HG03066 (cell line): ENCODE measurements at regions not wholly inside any gene's neighbourhood (a gene's known extent, or its start where the extent isn't known, plus 50 kb on each side); places are given as distances from the start of the nearest gene placed in this dataset.
"Not testable (repeated sequence)": the region's sequence is repeated elsewhere in the genome, so short reads cannot be mapped to it uniquely, and the experiment has no call there.

ENCODE experiments used
- ATAC-seq: cut with Tn5 transposase; IDR thresholded peaks from one replicate; pipeline ENCODE4 v1.9.1; 2021; ENCODE audit warnings: low read depth; ENCODE audit not compliant: unreplicated experiment

DNA sequence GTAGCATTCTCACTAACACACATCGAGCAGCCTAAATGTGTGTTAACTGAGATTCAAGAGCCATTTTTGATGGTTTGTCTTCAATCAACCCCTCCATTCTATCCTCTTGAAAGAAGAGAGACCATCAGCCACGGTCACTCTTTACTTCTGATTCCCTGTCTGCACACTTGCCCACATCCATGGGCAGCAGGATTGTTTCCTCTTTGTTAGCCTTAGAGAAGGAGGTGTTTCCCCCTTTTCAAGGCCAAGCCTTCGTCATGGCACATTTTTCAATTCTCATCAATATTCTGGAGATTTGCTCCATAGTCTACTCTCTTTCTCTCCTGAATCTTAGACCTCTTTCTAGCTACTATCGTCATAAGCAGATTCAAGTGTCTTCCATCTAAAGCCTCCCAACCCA, 522.4 kb upstream of the NAALADL2 start:
- ATAC-seq: no peak

DNA sequence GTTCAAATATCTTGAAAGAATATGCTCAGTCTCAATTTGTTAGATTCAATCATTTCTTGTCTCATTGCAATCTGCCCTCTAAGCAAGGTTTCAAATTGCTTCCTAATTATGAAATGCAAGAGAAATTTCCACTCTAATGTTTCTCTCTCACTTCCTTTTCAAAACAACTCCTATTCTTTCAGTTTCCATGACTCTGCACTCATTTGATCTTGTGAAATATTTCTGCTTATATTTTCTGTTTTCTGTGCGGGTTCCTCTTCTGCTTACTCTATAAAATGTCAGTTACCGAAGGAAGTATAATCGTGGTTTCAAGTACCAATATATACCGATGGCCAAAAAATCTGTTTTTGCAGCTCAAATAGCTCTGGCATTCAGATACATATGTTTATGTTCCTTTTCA, 521.9 kb upstream of the NAALADL2 start:
- no peak for ATAC-seq

DNA sequence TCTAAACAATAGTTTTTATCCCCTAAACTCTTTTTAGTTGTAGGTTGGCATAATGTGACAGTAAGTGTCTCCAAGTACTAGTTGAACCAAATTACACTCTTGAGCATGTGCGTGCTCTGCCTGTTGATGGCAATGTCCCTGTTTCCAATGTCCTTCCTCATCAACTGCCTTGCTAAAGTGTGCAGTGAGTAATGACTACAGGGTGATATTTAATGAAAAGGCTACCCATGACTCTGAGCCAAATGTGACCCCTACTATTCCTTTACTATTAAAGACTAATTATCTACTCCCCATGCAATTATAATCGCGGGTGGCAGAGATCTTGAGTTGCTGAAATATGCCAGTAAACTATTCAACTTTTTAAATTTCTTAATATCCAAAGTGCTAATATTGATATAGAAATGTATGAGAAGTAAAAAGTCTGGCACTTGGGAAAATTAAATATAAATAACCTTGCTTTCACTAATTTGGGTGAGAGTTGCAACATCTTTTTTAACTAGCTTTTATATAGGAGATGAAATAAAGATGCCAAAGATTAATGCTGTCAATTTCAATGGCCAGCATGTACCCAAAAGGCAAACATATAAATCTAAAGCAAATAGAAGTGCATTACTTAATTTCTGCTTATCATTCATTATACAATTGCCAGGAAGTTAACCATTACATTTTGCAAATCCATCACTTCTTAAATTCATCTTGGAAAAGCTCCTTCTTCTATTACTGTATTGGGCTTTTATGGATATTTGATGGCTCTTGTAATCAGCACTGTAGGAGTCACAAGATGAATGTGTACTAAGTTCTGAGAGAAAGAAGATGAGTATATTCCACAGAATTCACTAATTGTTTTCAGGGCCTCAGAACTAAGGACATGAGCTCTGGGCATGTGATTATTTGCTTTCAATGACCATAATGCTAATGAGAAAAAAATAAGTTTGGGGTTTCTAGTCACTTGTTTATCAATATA, 518.2 kb upstream of the NAALADL2 start:
- ATAC-seq: no peak

DNA sequence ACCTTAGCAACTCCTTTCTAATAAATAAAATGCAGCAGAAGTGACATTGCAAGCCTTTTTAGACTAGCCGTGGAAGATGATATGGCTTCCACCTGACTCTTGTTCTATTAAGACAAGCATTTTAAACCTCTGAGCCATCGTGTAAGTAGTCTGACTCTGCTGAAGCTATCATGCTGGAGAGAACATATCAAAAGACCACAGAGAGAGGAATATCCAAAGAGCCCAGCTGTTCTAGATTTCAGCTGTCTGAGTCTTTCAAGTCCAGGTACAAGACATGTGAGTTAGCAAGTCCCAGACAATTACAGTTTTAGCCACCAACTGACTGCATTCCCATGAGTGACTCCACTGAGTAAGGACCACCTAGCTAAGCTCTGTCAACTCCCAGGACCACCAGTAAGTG, 517.0 kb upstream of the NAALADL2 start:
- ATAC-seq: no peak

DNA sequence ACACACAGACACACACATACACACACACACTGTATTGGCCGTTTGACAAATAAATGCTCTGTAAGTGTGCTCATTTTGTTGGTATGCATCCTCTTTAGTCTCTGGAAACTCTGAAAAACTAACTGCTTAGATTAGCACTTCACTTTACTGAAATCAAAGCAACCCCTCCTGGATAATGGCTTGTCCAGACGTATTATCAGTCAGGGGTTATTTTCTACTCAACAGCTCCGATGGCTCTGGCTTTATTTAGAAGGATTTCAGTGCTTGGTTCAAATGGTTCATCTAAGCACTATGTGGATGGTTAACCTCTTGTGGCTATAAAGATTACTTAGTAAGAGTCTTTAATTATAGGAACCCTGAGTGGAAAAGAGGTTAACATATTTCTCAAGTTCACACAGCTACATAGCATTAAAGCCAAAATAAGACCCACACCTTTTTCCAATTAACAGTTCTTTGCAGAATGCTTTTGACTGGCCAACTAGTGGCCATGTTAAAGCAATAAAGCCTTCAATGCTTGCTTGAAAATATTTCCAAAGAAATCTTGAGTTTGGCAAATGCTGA, 516.1 kb upstream of the NAALADL2 start:
- no peak for ATAC-seq

DNA sequence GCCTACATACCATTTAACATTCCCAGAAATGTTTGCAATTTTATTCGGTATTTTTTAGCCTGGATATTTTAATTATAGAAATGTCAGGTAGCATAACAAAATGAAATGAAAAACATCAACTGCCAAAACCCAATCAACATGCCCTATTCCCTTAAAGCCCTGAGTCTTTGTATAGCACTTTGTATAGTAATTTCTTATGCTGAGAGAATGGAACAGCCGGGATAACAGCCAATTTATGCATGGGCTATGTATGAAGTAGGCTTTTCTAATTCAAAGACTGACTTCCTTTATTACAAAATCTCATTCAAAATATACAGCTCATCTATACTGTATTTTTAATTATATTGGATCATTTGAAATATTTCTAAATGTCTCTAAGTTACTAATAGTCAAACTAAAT, 513.0 kb upstream of the NAALADL2 start:
- ATAC-seq: no peak

DNA sequence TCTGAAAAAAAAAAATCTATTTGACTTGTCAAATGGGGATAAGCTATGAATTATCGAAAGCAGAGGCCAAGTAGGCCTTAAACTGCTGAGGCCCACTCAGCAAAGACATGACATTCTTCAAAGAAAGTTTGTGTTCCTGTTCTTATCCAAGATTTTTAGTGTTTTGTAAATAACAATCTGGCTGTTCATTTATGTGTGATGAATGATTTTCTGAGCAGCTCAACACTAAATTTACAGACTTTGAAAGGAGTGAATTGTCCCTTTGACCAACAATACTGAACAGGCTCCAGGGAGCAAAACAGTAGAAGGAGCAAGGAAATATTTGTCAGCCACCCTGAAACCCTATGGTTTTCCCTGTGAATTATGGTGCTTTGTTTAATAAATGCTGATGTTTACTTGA, 512.6 kb upstream of the NAALADL2 start:
- ATAC-seq: no peak

DNA sequence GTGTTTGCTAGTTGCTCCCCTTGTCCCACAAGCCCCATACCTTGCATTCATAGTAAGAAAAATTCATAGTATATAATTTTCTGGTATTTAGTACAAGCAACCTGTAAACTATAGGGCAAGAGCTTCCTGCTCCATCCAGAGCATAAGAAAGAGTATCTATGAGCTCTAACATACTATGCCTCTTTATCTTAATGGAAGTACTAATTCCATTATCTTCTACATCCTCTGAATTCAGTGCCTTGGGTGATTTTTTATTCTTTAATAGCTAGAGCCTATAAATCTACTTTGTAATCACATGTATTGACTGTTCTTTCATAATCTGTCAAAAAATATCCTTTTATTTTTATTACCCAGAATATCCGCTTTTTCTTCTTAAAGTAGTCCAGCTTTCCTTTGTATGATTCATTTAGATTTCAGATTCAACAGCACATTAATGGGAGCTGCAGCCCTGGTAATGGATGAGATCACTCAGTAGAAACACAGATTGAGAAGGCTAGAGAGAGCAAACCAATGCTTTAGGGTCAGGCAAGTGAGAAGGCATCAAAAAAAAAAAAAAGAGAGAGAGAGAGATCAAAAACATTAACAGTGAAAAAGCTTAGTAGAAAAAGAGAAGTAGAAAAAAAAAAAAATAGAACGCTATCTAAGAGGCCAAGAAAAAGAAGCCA, 511.5 kb upstream of the NAALADL2 start:
- no peak for ATAC-seq

DNA sequence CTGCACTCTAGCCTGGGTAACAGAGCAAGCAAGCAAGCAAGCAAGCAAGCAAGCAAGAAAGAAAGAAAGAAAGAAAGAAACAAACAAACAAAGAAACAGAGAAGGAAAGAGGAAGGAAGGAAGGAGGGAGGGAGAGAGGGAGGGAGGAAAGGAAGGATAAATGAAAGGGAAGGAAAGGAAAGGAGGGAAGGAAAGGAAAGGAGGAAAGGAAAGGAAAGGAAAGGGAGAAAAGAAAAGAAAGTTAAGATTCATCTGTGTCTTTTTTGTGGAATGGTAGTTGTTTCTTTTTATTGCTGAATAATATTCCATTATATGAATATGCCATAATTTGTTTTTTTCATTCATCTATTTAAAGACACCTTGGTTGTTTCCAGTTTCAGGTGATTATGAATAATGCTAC, 506.9 kb upstream of the NAALADL2 start:
- ATAC-seq: no peak

DNA sequence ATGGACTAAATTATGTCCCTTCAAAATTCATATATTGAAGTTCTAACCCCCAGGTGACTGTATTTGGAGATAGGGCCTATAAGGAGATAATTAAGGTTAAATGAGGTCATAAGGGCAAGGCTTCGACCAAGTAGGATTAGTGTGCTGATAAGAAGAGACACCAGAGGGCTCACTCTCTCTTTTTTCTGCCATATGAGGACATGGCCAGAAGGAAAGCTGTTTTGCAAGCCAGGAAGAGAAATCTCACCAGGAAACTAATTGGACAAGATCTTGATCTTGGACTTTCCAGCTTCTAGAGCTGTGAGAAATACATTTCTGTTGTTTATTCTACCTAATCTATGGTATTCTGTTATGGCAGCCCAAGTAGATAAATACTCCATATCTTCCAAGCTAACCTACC, 503.6 kb upstream of the NAALADL2 start:
- no peak for ATAC-seq

DNA sequence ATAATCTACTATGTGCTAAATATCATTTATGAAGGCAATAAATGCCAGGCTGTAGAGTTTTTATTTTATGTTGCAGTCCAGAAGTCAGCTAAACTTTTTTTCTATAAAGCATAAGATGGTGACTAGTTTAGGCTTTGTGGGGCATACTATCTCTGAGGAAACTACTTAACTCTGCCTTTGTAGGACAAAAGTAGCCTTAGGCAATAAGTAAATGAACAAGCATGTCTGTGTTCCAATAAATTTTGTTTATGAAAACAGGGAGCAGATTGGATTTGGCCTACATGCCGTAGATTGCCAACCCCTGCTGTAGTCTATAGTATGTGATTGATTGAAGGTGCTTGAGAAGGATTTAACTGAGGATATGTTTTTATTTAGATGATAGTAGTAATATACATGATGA, 502.5 kb upstream of the NAALADL2 start:
- no peak for ATAC-seq

DNA sequence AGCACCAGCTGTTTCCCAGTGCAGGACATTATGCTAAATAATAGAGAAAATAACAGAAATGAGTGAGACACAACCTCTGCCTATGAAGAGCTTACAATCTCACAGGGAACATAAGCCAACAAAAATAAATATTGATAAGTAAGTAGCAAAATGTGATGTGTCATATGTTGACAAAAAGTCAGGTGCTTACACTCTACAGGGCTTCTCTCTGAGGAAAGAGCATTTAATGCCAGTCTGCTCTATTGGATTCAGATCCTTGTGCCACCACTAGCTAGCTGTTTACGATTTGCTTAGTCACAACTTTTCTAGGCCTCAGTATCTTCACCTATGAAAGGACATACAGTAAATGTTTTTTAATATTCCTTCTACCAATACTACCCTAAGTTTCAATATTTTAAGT, 500.9 kb upstream of the NAALADL2 start:
- ATAC-seq: no peak

DNA sequence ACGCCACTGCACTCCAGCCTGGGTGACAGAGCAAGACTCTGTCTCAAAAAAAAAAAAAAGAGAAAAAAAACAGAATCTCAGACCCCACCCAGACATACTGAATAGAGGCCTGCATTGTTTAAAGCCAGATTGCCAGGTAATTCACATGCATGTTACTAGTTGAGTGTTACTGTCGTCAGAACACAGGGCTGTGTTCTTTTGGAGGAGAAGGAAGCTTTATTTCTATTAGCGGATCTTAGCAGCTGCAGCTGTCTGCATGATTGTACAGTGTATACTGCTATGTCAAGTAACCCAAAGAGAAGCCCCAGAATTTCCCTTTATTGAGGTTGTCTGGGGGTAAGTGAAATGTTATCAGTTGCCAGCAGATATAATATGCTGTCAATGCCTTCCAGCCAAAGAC, 496.6 kb upstream of the NAALADL2 start:
- no peak for ATAC-seq

DNA sequence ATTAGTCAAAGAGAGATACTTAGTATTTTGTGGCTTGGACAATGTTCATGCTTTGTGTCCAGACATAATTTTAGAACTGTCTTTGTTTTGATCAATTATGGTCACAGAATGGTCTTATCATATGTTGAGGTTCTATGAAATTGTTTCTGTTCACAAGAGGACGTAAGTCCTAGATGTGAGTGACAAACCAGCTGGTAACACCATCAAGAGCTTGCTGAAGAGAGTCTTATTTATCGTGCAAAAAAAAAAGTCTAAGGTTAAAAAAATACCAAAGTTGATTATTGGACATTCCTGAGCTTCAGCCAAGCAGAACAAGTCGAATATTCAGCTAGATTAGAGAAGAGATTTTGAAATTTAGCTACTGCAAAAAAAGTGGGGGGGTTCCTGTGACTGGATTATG, 495.9 kb upstream of the NAALADL2 start:
- no peak for ATAC-seq

DNA sequence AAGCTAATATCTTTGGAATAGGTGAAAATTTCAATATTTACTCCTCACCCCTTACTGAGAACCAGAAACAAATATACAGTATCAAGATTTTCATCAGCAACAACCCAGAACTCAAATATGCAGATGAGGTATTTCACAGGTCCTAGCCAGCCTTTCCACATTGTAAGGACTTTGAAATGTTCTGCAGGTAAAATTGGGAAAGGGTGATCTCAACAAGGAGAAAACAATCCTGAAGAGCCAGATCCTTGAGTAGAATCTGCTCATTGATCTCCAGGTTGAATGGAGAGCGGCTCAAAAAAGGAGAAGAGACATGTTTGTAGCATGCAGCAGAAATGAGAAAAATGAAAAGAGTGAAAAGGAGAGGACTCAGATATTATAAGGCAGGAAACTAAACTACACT, 493.3 kb upstream of the NAALADL2 start:
- no peak for ATAC-seq

DNA sequence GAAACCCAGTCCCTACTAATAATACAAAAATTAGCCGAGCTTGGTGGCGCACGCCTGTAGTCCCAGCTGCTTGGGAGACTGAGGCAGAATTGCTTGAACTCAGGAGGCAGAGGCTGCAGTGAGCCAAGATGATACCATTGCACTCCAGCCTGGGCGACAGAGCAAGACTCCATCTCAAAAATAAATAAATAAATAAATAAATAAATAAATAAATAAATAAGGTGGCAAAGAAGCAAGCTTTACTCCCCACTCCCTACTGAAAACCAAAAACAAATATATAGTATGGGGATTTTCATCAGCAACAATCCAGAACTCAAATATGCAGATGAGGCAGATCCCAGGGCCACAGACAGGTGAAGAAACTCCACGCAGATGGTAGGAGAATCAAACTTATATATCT, 492.2 kb upstream of the NAALADL2 start:
- not testable (repeated sequence) for ATAC-seq

DNA sequence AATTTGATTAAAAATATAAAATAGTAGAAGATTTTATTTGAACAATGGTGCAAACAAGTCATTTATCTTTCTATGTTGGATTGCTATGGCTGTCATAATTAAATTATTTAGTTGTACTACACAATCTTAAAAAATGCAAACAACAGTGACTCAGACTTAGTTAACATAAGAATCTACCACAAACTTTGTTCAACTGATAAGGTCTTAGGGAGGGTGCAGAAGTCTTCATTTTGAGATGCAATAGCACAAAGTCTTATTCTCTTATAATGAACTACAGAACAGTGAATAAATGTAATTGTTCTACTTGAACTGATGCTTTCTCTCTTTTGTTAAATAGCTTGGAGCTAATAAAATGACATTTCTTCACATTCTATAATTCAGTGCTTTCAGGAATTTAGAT, 482.8 kb upstream of the NAALADL2 start:
- ATAC-seq: no peak

DNA sequence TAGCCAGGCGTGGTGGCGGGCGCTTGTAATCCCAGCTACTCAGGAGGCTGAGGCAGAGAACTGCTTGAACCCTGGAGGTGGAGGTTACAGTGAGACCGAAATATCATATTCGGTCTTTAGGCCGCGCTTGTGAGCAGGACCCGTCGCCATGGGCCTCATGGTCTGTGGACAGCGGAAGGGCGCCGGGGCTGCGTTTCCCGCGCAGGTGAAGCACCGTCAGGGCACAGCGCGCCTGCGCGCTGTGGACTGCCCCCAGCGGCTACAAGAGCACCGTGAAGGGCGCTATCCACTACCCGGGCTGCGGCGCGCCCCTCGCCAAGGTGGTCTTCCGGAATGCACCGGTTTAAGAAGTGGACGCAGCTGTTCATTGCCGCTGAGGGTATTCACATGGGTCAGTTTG, 482.0 kb upstream of the NAALADL2 start:
- ATAC-seq: no peak

DNA sequence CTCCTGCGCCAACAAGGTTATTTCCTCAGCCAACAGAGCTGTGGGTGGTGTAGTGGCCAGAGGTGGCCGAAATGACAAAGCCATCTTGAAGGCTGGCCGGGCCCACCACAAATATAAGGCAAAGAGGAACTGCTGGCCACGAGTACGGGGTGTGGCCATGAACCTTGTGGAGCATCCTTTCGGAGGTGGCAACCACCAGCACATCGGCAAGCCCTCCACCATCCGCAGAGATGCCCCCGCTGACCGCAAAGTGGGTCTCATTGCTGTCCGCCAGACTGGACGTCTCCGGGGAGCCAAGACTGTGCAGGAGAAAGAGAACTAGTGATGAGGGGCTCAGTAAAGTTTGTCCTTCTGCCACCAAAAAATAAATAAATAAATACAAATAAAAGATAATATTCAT, 481.4 kb upstream of the NAALADL2 start:
- ATAC-seq: no peak

DNA sequence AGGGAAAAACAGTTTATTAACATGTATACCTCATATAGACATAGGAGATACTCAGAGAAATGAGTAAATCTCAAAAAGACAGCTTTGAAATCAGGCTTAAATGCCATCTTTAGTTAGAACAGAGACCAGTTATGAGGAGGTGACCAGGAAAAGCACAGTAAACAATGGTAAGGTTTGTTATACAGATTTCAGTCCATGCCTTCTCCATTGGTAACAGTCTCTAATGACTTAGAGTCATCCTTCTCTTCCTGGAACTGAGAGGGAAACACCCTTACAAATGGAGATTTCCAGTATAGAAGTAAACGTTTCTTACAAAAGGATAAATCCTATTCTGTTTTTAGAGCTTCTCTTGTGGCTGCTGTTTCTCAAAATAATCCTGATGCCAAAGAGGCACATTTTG, 476.3 kb upstream of the NAALADL2 start:
- ATAC-seq: no peak

DNA sequence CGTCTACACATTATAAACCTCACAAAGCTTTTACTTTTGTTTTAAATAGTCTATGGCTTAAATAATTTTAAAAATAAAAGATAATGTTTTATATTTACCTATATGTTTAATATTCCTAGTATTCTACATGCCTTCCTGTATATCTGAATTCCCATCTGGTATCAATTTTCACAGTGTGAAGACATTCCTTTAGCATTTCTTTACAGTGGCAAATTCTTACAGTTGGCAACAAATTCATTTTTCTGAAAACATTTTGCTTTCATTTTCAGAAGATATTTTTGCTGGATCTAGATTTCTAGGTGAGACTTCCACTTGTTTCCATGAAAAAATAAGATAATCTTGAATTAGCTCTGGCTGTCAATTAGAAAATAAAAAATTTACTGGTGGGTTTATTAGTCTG, 471.4 kb upstream of the NAALADL2 start:
- ATAC-seq: no peak

DNA sequence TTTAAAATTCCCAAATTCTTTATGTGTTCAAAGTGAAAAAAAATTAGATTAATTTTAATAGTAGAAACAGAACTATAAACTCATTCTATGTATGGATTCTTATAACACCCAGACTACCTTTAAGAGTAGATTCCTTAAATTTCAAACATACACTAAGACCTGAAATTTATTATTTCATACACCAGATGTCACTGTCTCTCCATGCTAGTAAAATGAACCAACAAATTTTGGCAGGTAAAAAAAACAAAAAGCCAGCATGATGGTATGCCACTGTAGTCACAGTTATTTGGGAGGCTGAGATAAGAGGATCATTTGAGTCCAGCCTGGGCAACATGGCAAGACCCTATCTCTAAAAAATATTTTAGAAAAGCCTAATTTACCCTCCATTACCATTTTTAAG, 461.3 kb upstream of the NAALADL2 start:
- no peak for ATAC-seq
